Transverse colon (tissue), 4 donors: ENCODE measurements at regions not wholly inside any gene's neighbourhood (a gene's known extent, or its start where the extent isn't known, plus 50 kb on each side); places are given as distances from the start of the nearest gene placed in this dataset.

Experiments
- CTCF ChIP-seq, 5 experiments: fragments of 200-600 bp in 3 of 5; fragments of 450-650 bp in 2 of 5; sonication (generic) in 3 of 5; IDR thresholded peaks; 1 replicate in 2 of 5; 2 replicates in 3 of 5; pipeline ENCODE4 v1.5.1; 2016 to 2017; ENCODE audit warnings: antibody characterized with exemption in 5 of 5, inconsistent platforms in 3 of 5, mild to moderate bottlenecking in 2 of 5, moderate library complexity in 1 of 5
- POLR2AphosphoS5 ChIP-seq, 3 donors: sonication (generic); formaldehyde crosslinking; IDR thresholded peaks; one replicate each; pipeline ENCODE4 v1.6.1; 2016; ENCODE audit warnings: antibody characterized with exemption in 3 of 3

- TF ChIP-seq CTCF (IDR thresholded peaks at IDR 0.05) = no peak
- TF ChIP-seq POLR2AphosphoS5 (IDR thresholded peaks at IDR 0.05) = no peak
These were observed 286.8 kb upstream of the NR2F2 start for GRCh38 chr15:96043591-96044171.
